HG02623 (cell line): ENCODE measurements at regions not wholly inside any gene's neighbourhood (a gene's known extent, or its start where the extent isn't known, plus 50 kb on each side); places are given as distances from the start of the nearest gene placed in this dataset.

Source experiments
- ATAC-seq: cut with Tn5 transposase; IDR thresholded peaks from one replicate; pipeline ENCODE4 v1.9.1; 2021; ENCODE audit warnings: moderate library complexity; ENCODE audit not compliant: unreplicated experiment

DNA sequence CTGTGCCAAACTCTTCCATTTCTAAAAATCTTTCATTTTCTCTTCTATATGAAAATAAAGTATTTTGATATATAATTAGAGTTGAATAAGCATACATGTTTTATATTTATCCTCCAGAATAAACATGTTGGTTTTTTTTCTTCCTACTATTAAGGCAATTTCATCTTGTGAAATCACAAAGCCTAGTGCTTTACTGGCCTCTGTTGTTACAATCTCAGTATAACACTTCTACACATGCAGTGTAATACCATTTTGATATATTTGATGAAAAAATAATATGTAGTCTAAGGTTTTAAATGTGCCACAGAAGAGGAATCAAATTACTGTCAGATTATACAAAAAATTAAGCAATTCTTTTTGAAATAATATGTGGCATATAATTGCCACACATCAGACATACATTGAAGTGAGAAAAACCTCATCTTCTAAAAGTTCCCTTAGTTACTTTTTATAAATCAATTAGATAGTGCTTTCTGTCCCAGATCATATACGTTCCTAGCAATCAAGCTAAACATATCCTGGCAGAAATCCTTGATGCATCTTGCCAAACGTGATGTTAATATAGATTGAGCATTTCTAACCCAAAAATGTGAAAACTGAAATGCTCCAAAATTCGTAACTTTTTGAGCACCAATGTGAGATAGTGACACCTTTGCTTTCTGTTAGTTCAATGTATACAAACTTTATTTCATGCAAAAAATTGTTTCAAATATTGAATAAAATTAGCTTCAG lies 225.1 kb upstream of the MANEA start:
- no peak for ATAC-seq

DNA sequence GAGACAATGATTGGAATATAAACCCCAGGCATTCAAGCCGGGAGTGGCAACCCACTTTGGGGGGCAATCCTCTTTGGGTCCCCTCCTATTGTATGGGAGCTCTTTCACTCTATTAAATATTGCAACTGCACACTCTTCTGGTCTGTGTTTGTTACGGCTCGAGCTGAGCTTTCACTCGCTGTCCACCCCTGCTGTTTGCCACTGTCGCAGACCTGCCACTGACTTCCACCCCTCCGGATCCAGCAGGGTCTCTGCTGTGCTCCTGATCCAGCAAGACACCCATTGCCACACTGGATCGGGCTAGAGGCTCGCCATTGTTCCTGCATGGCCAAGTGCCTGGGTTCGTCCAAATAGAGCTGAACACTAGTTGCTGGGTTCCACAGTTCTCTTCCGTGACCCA lies 222.8 kb upstream of the MANEA start:
- no peak for ATAC-seq

DNA sequence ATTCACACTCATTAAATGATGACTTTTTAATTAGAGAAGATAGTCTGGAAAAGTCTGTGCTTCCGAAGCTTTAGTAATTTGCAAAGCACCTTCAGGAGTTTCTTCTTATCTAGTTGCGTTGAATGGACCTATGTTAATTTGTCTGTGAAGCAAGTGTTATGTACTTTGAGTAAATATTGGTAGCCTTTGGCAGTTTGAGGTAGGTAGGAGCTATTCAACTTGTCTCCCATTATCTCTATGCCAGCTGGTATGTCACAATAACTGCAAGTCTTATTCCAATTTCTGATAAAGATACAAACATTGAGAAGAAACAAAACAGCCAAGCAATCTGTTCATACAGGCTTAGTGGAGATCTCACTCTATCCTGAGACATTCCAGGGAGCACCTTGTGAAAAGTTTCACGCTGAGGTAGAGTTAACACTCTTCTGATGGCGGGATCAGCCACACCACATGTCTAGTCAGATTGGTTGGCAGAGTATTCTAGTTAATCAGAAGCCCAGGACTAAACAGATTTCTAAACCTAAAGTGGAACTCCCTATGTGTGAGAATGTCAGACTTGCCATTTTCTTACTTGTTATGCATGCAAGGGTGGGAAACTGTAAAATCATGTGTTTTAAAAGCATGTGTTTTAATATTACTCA lies 219.8 kb upstream of the MANEA start:
- no peak for ATAC-seq

- ATAC-seq: peak; percentile 80
Observed at GRCh38 chr6:95364016-95364604, 213.2 kb upstream of the MANEA start.

DNA sequence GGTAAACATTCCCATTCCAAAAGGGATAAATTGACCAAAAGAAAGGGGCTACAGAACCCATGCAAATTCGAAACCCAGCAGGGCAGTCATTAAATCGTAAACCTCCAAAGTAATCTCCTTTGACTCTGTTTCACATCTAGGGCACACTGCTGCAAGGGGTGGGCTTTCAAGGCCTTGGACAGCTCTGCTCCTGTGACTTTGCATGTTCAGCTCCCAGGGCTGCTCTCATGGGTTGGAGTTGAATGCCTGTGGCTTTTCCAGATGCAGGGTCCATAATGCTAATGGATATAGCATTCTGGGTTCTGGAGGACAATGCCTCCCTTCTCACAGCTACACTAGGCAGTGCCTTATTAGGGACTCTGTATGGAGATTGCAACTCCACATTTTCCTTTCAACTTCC lies 211.9 kb upstream of the MANEA start:
- no peak for ATAC-seq

DNA sequence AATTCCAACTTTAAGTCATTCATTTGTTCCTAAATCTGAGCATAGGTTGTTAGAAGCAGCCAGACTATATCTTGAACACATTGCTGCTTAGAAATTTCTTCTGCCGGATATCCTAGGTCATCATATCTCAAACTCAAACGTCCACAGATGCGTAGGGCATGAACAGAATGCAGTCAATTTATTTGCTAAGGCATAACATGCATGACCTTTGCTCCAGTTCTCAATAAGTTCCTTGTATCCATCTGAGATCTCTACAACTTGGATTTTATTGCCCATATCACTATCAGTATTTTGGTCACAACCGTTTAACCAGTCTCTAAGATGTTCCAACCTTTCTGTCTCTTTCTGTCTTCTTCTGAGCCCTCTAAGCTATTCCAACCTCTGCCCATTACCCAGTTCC lies 210.9 kb upstream of the MANEA start:
- no peak for ATAC-seq

- ATAC-seq: no peak
Observed at GRCh38 chr6:95383878-95384277, 193.5 kb upstream of the MANEA start.

GRCh38 chr6:95384988-95385387 lies 192.3 kb upstream of the MANEA start:
- ATAC-seq: no peak

GRCh38 chr6:95387845-95388244 lies 189.5 kb upstream of the MANEA start:
- ATAC-seq: no peak

GRCh38 chr6:95404777-95405176 lies 172.6 kb upstream of the MANEA start:
- ATAC-seq: no peak

GRCh38 chr6:95408111-95408510 lies 169.2 kb upstream of the MANEA start:
- ATAC-seq: no peak

- ATAC-seq: no peak
Observed at GRCh38 chr6:95410168-95410567, 167.2 kb upstream of the MANEA start.

- no peak for ATAC-seq
Observed at GRCh38 chr6:95413789-95414188, 163.5 kb upstream of the MANEA start.

GRCh38 chr6:95417856-95418255 lies 159.5 kb upstream of the MANEA start:
- ATAC-seq: no peak

GRCh38 chr6:95420792-95421191 lies 156.5 kb upstream of the MANEA start:
- ATAC-seq: no peak

DNA sequence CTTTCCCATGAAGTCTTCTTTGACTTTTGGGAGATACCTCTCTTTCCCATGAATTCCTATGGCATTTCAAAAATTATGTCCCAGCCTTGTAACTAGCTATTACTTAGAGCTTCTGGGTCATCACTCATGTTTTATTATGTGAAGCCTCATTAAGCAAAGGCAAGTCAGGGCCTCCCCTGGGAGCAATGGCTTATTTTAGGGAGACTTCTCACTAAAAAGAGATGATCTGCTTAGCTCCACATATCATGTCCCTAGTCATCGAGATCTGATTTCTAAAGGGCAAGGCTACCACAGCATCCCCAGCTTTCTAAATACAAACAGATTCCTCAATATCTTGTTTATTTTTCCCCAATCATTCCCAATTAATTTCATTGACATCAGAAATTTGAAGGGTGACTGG lies 154.0 kb upstream of the MANEA start:
- no peak for ATAC-seq

- ATAC-seq: no peak
Observed at GRCh38 chr6:95431637-95432228, 145.6 kb upstream of the MANEA start.

DNA sequence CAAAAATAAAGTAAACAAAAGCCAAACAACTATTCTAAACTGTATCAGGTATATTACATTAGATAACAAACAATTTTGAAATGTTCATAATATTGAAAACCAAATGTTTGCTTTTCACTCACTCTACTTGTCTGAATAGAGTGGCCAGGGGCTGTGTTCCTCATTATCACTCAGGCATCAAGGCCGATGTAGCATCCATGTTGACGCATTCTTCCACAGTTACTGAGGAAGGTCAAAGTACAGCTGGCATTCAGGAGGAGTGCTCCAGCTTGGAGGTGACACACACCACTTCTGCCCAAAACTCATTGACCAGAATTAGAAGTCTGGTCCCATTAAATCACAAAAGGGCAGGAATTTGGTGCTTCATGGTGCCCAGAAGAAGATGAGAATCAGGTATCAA lies 137.6 kb upstream of the MANEA start:
- ATAC-seq: no peak

DNA sequence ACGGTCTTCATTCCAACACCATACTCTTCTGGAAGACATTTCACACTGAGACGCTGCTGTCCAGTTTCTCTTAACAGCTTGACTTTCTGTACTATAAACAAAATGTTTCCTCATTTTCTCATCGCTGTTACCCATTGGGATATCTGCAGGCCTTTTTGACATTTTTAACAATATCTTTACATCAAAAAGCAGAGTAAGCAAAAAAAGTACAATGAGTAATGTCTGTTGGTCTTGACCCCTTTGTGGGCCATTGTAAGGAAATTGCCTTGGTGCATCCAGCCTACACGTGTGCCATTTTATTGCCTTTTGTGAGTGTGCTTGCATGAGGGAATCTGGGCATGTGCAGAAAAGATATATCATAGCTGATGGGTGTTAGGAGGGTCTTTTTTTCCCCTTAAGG lies 129.1 kb upstream of the MANEA start:
- ATAC-seq: no peak

GRCh38 chr6:95469511-95469910 lies 107.8 kb upstream of the MANEA start:
- no peak for ATAC-seq

- no peak for ATAC-seq
Observed at GRCh38 chr6:95478941-95479340, 98.4 kb upstream of the MANEA start.

DNA sequence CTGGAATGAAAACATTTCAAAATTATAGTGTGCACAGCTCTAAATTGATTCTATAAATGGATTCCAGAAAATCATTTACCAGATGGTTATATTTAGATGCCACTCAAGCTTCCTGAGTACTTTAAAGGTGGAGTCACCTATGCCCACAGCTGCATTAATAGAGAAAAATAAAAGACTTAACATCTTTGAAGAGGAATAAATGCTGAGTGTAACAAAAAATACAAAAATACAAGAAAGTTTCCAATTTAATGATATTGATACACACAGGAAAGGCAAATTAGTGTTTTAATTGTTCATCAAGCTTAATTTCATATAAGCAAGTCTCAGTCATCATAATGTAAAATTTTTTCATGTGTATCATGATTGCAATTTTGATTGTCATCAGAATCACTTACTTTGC lies 89.5 kb upstream of the MANEA start:
- no peak for ATAC-seq
